A549 (cell line): ENCODE measurements at regions not wholly inside any gene's neighbourhood (a gene's known extent, or its start where the extent isn't known, plus 50 kb on each side); places are given as distances from the start of the nearest gene placed in this dataset.

Experiments used
- HEYL ChIP-seq: fragments of 250-450 bp; sonication (Bioruptor Pico); IDR thresholded peaks from 2 replicates; pipeline ENCODE4 v1.8.0; 2021; ENCODE audit warnings: mild to moderate bottlenecking, moderate library complexity
- TF ChIP-seq, protein P1 (sequence below): fragments of >200 bp; sonication (Bioruptor Twin); formaldehyde crosslinking; IDR thresholded peaks from 3 replicates; pipeline ENCODE4 v1.5.1; 2016
- TF ChIP-seq, protein P2 (sequence below): fragments of 450-650 bp; IDR thresholded peaks from 2 replicates; pipeline ENCODE4 v1.6.1; 2014; ENCODE audit warnings: antibody characterized with exemption

DNA sequence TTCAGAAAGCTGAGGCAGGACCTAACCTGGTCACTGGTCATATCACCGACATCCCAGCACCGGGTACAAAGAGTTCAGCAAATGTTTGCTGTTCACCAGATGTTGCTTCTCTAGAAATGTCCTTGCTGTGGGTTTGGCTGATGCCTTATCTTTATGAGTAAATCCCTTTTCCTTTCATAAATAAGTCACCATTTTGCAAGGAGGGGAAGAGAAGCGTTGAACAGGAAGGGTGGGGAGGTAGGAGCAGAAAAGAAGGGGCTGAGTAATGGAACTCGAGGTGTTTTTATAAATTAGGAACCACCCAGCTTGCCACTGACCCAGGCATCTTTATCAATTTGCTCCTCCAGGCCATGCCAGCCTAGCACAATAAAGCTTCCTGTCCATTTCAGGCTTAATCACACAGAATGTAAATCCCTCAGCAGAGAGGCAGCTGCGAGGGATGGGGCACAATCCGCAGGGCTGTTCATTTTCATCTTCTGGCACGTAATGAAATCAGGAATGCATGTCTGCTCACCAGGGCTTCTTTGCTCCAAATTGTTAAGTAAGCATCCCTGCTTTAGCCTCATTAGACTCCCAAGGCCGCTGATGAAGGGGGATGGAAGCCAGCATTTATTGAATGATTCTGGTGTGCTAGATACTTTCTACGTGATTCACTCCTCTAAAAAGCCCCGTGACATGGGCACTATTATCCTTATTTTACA is 371.9 kb upstream of the CHD6 start:
- TF ChIP-seq, protein P1, sequence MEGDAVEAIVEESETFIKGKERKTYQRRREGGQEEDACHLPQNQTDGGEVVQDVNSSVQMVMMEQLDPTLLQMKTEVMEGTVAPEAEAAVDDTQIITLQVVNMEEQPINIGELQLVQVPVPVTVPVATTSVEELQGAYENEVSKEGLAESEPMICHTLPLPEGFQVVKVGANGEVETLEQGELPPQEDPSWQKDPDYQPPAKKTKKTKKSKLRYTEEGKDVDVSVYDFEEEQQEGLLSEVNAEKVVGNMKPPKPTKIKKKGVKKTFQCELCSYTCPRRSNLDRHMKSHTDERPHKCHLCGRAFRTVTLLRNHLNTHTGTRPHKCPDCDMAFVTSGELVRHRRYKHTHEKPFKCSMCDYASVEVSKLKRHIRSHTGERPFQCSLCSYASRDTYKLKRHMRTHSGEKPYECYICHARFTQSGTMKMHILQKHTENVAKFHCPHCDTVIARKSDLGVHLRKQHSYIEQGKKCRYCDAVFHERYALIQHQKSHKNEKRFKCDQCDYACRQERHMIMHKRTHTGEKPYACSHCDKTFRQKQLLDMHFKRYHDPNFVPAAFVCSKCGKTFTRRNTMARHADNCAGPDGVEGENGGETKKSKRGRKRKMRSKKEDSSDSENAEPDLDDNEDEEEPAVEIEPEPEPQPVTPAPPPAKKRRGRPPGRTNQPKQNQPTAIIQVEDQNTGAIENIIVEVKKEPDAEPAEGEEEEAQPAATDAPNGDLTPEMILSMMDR, result no peak
- TF ChIP-seq, protein P2, sequence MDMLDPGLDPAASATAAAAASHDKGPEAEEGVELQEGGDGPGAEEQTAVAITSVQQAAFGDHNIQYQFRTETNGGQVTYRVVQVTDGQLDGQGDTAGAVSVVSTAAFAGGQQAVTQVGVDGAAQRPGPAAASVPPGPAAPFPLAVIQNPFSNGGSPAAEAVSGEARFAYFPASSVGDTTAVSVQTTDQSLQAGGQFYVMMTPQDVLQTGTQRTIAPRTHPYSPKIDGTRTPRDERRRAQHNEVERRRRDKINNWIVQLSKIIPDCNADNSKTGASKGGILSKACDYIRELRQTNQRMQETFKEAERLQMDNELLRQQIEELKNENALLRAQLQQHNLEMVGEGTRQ, result no peak
- no peak for TF ChIP-seq HEYL (CRISPR knock-in tag)
